GM18502 (cell line): ENCODE measurements at regions not wholly inside any gene's neighbourhood (a gene's known extent, or its start where the extent isn't known, plus 50 kb on each side); places are given as distances from the start of the nearest gene placed in this dataset.

Source experiments
- ATAC-seq: cut with Tn5 transposase; IDR thresholded peaks from one replicate; pipeline ENCODE4 v1.9.1; 2021; ENCODE audit warnings: mild to moderate bottlenecking; ENCODE audit not compliant: unreplicated experiment, poor library complexity

GRCh38 chr11:110034806-110035205 is 58.4 kb upstream of the ZC3H12C start:
- ATAC-seq: no peak

- no peak for ATAC-seq
Observed at GRCh38 chr11:110035357-110035756, 57.8 kb upstream of the ZC3H12C start.

GRCh38 chr11:110038201-110038600 is 55.0 kb upstream of the ZC3H12C start:
- no peak for ATAC-seq
